ENCODE measurements at regions not wholly inside any gene's neighbourhood (a gene's known extent, or its start where the extent isn't known, plus 50 kb on each side); places are given as distances from the start of the nearest gene placed in this dataset.

DNA sequence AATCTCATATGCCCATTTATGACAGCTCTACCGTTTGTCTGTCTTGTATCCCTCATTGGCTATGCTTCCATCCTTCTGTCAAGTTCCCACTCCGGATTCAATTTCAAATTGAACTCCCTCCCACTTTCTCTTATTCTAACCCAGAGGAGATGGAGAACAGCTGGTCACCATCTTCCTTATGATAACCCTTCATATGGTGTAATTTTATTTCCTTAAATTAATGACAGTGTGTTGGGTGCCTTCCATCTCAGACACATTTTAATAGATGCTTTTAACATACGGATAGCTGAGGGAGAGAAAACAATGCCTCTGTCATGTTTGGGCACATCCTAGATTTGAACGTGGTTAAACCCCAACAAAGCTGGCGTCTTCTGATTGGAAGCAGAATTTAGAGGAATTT is 103.0 kb upstream of the PLXNA2 start:
- TF ChIP-seq EZH2 (IDR thresholded peaks at IDR 0.05; ENCODE audit: insufficient read depth, poor library complexity, severe bottlenecking) (no peak), EZH2phosphoT487 (IDR thresholded peaks at IDR 0.05; ENCODE audit: insufficient read depth, low read depth) (no peak)
